KOPT-K1 (cell line): ENCODE measurements at regions not wholly inside any gene's neighbourhood (a gene's known extent, or its start where the extent isn't known, plus 50 kb on each side); places are given as distances from the start of the nearest gene placed in this dataset.
"Not testable (repeated sequence)": the region's sequence is repeated elsewhere in the genome, so short reads cannot be mapped to it uniquely, and the experiment has no call there.

ENCODE experiments used
- H3K27ac ChIP-seq: fragments of 200-600 bp; sonication (generic); 2 replicates; pipeline ENCODE4 v1.5.1; 2016; ENCODE audit warnings: antibody characterized with exemption, mild to moderate bottlenecking, low read depth, low read length; ENCODE audit not compliant: poor library complexity, severe bottlenecking
- H3K36me3 ChIP-seq: fragments of 200-600 bp; sonication (generic); 2 replicates; pipeline ENCODE4 v1.5.1; 2017; ENCODE audit warnings: antibody characterized with exemption, mild to moderate bottlenecking, low read length, moderate library complexity; ENCODE audit not compliant: insufficient read depth
- H3K9me3 ChIP-seq: fragments of 200-600 bp; sonication (generic); 2 replicates; pipeline ENCODE4 v1.5.1; 2017; ENCODE audit warnings: antibody characterized with exemption, low read length, mild to moderate bottlenecking; ENCODE audit not compliant: insufficient read depth, poor library complexity, severe bottlenecking

DNA sequence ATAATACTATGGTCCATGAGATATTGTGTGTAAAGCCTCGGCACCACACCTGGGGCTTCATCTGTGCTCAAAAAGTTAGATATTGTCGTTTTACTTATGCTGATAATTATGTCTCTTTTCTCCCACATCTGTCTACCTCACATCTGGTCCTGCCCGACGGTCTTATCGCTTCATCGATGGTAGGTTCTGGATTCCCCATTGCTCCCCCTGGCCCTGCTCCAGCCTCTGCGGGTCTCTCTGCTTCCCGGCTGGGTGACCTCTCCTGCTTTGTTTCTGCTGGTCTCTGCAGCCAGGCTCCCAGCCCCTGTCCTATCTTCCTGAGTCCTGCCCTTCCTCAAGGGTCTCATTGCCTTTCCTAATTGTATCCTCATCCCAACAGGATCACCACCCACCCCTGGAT, 294.2 kb downstream of the NDUFA10 start:
- Histone ChIP-seq H3K36me3 (no peaks in the 10 kb centered on the region), H3K27ac (no peak overlapping the region), H3K9me3 (peaks cover 10% of the 10 kb centered on the region)

DNA sequence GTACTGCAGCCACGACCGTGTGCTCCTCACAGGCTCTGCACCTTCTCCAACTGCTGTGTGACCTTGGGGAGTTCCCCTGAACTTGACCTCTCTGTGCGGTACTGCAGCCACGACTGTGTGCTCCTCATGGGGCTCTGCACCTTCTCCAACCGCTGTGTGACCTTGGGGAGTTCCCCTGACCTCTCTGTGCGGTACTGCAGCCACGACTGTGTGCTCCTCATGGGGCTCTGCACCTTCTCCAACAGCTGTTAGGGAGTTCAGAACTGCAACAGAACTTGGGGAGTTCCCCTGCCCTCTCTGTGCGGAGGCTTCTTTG, 294.6 kb downstream of the NDUFA10 start:
- H3K27ac ChIP-seq, H3K9me3 ChIP-seq, H3K36me3 ChIP-seq: not testable (repeated sequence)

DNA sequence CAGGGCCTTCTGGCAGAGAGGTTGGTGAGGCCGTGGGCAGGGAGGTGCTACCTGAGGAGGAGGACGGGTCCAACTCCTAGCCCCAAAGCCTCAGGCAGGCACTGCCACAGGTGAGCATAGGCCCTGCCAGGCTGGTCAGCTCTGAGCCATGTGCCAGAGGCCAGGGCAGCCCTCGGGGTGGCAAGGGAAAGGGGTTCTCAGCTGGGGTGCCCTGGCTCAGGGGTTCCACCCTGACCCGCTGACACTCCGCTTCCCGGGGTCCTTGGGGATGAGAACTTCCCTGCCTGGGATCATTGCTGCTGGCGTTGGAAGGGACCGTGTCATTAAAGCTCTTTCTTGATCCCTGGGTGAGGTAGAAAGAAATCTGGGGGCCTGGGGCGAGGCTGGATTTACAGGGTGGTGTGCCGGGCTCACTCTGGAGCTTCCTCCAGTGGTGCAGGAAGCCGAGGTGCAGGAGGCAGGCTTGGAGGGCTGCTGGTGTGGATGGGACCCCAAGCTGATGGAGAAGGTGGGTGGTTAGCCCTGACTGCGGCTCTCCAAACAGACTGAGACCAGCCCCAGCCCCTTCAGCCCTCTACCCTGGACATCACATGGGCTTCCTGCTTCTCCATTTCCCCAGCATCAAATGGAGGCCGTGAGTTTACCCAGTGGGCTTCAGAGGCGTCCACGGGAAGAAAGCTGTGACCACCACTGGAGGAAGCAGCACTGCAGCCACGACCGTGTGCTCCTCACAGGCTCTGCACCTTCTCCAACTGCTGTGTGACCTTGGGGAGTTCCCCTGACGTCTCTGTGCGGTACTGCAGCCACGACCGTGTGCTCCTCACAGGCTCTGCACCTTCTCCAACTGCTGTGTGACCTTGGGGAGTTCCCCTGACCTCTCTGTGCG, 295.2 kb downstream of the NDUFA10 start:
- no peak overlapping the region for H3K27ac ChIP-seq
- H3K36me3 ChIP-seq, result no peaks in the 10 kb centered on the region
- peaks cover 10% of the 10 kb centered on the region for H3K9me3 ChIP-seq

DNA sequence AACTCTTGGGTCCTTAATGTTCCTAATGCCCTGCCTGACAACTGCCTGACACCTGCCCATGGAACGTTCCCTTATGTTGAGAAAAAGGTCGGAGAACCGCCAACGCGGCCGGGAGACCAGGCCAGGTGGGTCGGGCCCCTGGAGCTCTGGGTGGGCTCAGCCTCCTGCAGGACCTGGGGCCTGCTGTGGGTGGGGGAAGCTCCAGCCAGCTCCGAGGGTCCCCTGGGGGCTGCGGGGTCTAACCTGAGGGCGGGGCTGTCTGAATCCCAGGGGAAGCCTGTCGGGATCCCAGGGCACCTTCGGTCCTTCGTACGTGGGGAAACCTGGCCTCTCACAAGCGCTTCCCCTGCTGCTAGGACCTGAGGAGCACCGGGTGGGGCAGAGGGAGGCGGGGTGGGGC, 296.0 kb downstream of the NDUFA10 start:
- H3K9me3 ChIP-seq, result peaks cover 7% of the 10 kb centered on the region

DNA sequence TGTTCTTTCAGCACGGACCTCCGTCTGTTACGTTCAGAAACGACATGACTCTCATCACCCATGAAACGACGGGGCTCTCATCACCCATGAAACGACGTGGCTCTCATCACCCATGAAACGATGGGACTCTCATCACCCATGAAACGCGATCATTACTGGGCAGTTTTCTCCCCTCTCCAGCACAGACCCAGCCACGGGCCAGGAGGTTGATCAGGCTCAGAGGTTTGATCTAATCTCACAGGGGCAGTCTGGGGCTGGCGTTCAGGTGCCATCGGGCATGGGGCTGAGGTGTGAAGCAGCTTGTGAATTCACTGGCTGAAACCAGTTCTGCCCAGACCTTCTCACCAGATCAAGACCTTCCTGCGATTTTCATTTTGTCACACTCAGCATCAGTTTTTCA, 296.4 kb downstream of the NDUFA10 start:
- Histone ChIP-seq H3K9me3 (peaks cover 3% of the 10 kb centered on the region), H3K27ac (no peak overlapping the region), H3K36me3 (no peaks in the 10 kb centered on the region)

More for the DNA sequence above, 296.0 kb downstream of the NDUFA10 start:
- Histone ChIP-seq H3K36me3 (no peaks in the 10 kb centered on the region), H3K27ac (no peak overlapping the region)

DNA sequence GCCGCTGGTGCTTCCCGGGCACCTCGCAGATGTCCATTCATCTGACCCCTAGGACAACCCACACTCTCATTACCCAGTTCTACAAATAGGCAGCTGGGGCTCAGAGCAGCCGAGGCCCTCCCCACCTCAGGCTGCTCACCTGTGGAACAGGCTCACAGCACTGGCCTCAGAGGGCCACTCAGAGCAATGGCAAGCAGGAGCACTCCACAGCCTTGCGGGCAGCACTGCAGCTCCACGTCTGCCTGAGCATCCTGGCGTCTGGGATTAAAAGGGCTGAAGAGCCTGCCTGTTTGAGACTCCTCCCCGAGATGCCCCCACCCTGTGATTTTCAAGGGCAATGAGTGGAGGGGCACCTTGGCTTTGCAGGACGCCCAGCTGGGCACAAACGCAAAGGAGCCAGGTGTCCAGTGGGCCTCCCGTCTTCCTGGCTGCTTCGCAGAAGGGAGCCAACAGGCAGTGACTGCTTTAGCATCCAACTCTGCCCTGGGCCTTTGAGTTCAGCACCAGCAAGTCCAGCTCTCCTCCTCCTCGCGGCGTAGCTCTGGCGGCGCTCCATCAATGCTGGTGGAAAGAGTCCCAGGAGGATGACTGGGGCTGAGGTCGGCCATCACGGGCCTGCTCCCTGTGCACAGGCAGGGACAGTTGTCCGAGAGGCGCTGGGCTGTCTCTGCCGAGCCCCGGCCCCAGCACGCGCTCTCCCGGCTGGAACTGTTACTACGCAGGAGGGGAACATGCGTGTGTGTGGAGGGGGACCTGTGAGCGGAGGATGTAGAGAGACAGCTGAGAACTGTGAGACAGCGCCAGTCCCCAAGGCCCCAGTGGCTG, 297.2 kb downstream of the NDUFA10 start:
- Histone ChIP-seq H3K9me3 (no peaks in the 10 kb centered on the region), H3K36me3 (no peaks in the 10 kb centered on the region), H3K27ac (no peak overlapping the region)

DNA sequence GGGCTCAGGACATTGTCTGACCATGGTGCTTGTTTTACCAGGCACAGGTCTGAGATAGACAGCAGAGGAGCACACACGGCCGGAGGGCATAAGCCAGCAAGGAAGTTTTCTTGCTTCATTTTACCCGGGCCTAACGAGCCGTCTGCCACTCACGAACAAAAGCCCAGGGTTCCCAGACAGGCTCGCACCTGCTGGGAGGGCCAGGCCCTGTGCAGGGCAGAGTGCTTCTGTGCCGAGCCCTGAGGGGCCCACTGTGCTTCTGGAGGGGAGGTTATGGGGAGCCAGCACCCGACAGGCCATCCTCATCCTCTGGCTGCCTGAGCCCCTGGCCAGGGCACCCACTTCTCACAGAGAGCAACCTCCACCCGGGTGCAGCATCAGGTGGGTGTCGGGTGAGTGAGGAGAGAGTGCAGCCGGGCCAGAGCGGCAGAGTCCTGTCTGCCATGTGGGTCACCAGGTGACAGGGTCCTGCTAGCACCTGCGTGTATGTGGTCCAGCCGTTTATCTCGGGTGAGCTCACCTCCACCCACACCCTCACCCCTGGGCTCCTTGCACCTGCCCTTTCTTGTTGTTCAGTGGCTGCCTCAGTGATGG, 297.9 kb downstream of the NDUFA10 start:
- H3K9me3 ChIP-seq, result no peaks in the 10 kb centered on the region
- H3K36me3 ChIP-seq, result no peaks in the 10 kb centered on the region
- H3K27ac ChIP-seq, result no peak overlapping the region

DNA sequence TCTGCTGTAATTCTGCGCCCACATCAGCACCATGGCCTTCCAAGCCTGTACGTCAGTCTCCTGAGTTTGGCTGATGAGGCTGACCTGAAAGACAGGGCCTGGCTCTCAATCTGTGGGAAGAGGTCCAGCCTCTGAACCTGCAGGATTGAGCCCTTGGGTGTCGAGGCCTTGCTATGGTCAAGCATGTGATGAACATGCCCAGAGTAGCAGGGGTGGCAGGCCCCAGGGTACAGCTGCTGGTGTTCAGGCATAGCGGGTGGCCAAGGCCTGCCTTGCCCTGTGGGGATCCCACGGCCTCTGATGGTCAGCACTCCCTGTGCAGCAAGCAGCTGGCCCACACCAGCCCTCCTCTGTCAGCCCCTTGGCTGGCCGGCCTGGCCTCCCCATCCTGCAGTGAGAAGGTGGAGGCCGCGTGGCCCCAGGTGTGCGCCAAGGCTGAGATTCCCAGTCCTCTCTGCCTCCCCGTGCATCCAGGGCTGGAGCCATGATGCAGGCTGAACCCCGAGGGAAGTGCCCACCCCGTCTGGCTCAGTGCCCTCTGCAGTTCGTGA, 298.4 kb downstream of the NDUFA10 start:
- no peaks in the 10 kb centered on the region for H3K9me3 ChIP-seq
- no peaks in the 10 kb centered on the region for H3K36me3 ChIP-seq
- H3K27ac ChIP-seq, result no peak overlapping the region

DNA sequence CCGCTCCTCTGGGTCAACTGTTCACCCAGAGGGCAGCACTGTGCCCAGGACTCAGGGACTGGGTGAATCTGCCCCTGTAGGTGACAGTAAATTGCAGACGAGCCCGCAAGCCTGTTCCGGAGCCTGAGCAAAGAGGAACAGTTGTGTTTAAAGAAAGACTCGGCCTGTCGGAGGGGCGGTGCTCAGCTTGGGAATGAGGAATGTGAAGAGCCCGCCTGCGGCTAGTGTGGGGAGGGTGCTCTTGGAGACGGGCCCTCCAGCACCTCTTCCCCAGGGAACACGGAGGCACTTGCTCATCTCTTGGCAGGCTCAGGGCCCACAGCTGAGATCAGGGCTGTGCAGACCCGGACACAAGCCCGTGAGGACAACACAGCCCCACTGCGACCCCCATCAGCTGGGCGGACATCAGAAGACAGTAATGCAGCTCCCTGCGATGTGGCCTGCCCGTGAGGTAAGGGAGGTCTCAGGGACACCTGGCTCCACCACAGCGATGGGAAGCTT, 299.0 kb downstream of the NDUFA10 start:
- Histone ChIP-seq H3K36me3 (no peaks in the 10 kb centered on the region), H3K27ac (no peak overlapping the region), H3K9me3 (no peaks in the 10 kb centered on the region)

DNA sequence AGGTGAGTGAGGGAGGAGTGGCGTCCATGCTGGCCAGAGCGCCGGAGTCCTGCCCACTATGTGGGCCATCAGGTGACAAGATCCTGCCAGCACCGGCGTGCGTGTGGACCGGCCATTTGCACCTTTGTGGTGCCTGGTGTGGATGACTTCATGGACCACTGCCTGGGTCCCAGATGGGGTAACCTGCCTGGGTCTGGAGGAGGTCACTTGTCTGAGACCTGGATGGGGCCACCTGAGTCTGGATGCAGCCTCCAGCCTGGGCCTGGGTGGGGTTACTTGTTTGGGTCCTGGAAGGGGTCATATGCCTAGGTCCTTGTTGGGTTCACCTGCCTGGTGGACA, 299.6 kb downstream of the NDUFA10 start:
- no peak overlapping the region for H3K27ac ChIP-seq
- H3K36me3 ChIP-seq, result no peaks in the 10 kb centered on the region
- H3K9me3 ChIP-seq, result no peaks in the 10 kb centered on the region

DNA sequence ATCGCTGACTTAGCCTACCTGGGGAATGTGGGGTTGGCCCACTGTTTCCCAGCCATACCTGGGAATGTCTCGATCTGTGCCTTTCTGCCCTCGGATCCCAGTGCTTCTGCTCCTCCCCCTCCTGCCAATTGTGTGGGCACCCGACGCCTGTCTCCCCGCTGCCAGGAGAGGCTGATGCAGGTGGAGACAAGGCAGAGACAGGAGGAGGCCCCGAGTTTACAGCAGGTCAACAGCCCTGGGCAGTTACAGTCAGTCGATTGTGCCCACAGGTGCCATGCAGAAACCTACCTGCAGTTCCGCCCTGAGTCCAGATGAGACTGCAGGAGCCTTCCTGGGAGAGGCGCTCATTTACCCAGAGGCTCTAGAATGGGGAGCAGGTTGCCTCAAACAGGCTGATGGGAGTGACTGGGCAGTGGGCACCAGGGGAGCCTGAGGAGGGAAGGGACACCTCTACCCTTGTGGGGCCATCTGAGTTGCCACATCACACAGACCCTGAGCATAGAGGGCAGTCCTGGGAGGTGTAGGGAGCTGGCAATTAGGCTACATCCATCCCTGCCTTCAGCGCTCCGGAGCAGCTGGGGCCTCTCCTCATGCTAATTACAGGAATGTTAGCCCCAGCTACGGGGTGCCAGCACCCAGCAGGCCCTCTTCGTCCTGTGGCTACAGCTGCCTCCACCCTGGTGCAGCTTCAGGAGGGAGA, 300.1 kb downstream of the NDUFA10 start:
- no peaks in the 10 kb centered on the region for H3K36me3 ChIP-seq
- H3K9me3 ChIP-seq, result no peaks in the 10 kb centered on the region
- no peak overlapping the region for H3K27ac ChIP-seq

DNA sequence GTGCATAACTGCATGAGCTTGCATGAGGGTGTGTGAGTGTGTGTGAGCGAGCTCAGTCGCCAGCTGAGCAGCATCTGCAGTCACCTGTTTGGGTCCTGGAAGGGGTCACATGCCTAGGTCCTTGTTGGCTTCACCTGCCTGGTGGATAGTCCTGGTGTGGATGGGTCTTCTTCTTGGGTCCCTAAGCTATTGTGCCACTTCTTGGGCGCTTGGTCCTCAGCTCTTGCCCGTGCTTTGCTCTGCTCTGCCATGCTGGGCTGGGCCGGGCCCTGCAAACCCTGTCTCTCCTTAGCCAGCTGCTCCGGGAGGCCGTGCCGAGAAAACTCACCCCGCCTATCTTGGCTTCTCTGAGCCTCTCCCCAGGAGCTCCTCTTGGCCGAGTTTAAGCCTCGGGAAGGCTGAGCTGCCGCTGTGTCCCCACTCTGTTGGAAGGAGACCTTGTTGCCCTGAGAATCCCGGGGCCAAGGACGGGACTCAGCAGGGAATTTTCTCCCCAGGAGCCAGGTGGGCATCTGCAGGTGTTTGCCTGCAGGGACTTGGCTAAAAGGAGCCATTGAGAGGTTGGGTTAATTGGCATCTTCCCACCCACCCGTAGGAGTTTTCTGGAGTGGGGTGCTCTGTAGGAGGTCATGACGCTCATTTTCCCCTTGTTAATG, 300.8 kb downstream of the NDUFA10 start:
- no peaks in the 10 kb centered on the region for H3K36me3 ChIP-seq
- no peak overlapping the region for H3K27ac ChIP-seq
- H3K9me3 ChIP-seq, result no peaks in the 10 kb centered on the region

DNA sequence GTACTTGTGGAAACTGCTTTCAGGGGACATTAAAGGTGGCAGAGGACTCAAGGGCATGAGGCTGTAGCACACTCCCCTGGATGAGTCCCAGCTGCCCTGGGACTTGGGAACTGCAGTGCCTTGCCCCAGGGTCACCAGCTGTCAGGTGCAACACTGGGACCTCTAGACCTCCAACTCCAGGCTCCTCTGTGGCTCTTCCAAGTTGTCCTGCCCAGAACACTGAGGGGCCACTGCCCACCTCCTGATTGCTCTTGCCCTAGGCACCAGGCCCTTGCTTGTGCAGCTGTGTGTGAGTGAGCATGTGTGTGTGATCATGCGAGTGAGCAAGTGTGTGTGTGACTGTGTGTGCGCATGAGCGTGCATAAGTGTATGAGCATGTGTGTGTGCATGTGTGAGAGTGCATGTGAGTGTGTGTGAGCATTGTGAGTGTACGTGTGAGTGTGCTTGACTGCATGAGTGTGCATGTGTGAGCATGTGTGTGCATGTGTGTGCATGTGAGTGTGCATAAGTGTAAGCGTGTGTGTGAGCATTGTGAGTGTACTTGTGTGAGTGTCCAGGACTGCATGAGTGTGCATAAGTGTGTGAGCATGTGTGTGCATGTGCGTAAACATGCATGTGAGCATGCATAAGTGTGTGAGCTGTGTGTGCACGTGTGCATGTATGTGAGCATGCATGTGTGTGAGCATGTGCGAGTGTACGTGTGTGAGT, 301.5 kb downstream of the NDUFA10 start:
- H3K27ac ChIP-seq, result no peak overlapping the region
- H3K9me3 ChIP-seq, result no peaks in the 10 kb centered on the region
- H3K36me3 ChIP-seq, result no peaks in the 10 kb centered on the region
